HG03066 (cell line): ENCODE measurements at regions not wholly inside any gene's neighbourhood (a gene's known extent, or its start where the extent isn't known, plus 50 kb on each side); places are given as distances from the start of the nearest gene placed in this dataset.

ENCODE experiments used
- ATAC-seq: cut with Tn5 transposase; IDR thresholded peaks from one replicate; pipeline ENCODE4 v1.9.1; 2021; ENCODE audit warnings: low read depth; ENCODE audit not compliant: unreplicated experiment

GRCh38 chr5:71982717-71983395, 124.4 kb upstream of the MAP1B start:
- ATAC-seq = no peak

- ATAC-seq = no peak
These were observed 121.2 kb upstream of the MAP1B start for GRCh38 chr5:71986101-71986500.

- no peak for ATAC-seq
These were observed 118.5 kb upstream of the MAP1B start for GRCh38 chr5:71988808-71989207.

- no peak for ATAC-seq
These were observed 113.7 kb upstream of the MAP1B start for GRCh38 chr5:71993600-71993999.

GRCh38 chr5:71996789-71997188, 110.5 kb upstream of the MAP1B start:
- no peak for ATAC-seq

GRCh38 chr5:71998746-71999145, 108.5 kb upstream of the MAP1B start:
- no peak for ATAC-seq

- ATAC-seq = no peak
These were observed 106.6 kb upstream of the MAP1B start for GRCh38 chr5:72000707-72001106.

GRCh38 chr5:72005671-72006070, 101.6 kb upstream of the MAP1B start:
- ATAC-seq = no peak

GRCh38 chr5:72006361-72006760, 100.9 kb upstream of the MAP1B start:
- no peak for ATAC-seq

GRCh38 chr5:72007336-72008111, 99.8 kb upstream of the MAP1B start:
- no peak for ATAC-seq

GRCh38 chr5:72009280-72009679, 98.0 kb upstream of the MAP1B start:
- ATAC-seq = no peak

GRCh38 chr5:72010430-72010829, 96.8 kb upstream of the MAP1B start:
- no peak for ATAC-seq

GRCh38 chr5:72012906-72013305, 94.4 kb upstream of the MAP1B start:
- no peak for ATAC-seq

- ATAC-seq = no peak
These were observed 93.3 kb upstream of the MAP1B start for GRCh38 chr5:72013766-72014624.

GRCh38 chr5:72015103-72015548, 92.1 kb upstream of the MAP1B start:
- ATAC-seq = no peak

GRCh38 chr5:72018143-72018803, 89.0 kb upstream of the MAP1B start:
- ATAC-seq = no peak

- ATAC-seq = no peak
These were observed 86.9 kb upstream of the MAP1B start for GRCh38 chr5:72020161-72020983.

- no peak for ATAC-seq
These were observed 85.5 kb upstream of the MAP1B start for GRCh38 chr5:72021651-72022357.

GRCh38 chr5:72028382-72028781, 78.9 kb upstream of the MAP1B start:
- ATAC-seq = no peak
